DND-41 (cell line): ENCODE measurements at regions not wholly inside any gene's neighbourhood (a gene's known extent, or its start where the extent isn't known, plus 50 kb on each side); places are given as distances from the start of the nearest gene placed in this dataset.

Source experiments
- CTCF ChIP-seq: IDR thresholded peaks from 2 replicates; pipeline ENCODE4 v1.5.1; 2012; ENCODE audit warnings: borderline replicate concordance, low read length, moderate library complexity, mild to moderate bottlenecking; ENCODE audit not compliant: poor library complexity, severe bottlenecking; ENCODE audit errors: extremely low read depth
- EZH2 ChIP-seq: IDR thresholded peaks from 3 replicates; pipeline ENCODE4 v1.6.1; 2012; ENCODE audit warnings: borderline replicate concordance, low read depth, mild to moderate bottlenecking, moderate library complexity, low read length, inconsistent platforms; ENCODE audit not compliant: severe bottlenecking

- no peak for TF ChIP-seq CTCF
- TF ChIP-seq EZH2: no peak
These were observed 445.7 kb downstream of the SMARCA1 start for GRCh38 chrX:129077424-129078170.
